ENCODE measurements at regions not wholly inside any gene's neighbourhood (a gene's known extent, or its start where the extent isn't known, plus 50 kb on each side); places are given as distances from the start of the nearest gene placed in this dataset.

DNA sequence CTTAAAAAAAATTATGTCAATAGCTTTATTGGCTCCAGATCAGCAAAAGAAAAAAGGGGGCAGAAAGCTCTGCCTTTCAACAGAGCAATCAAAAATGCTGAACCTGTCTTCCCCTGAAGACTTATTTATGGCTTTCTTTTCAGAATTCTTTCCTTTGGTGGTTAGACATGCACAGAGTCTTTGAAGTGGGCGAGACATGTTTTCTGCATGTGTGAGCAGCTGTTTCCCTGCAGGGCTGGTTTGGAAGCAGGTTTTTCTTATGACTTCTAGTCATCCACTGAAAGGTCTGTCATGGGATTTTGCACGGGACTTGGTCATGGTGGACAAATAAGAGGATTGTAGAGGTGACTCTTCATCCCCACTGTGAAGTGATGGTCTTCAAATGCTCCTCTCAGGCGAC, 160.3 kb downstream of the VAPA start:
- TF ChIP-seq, protein P1, sequence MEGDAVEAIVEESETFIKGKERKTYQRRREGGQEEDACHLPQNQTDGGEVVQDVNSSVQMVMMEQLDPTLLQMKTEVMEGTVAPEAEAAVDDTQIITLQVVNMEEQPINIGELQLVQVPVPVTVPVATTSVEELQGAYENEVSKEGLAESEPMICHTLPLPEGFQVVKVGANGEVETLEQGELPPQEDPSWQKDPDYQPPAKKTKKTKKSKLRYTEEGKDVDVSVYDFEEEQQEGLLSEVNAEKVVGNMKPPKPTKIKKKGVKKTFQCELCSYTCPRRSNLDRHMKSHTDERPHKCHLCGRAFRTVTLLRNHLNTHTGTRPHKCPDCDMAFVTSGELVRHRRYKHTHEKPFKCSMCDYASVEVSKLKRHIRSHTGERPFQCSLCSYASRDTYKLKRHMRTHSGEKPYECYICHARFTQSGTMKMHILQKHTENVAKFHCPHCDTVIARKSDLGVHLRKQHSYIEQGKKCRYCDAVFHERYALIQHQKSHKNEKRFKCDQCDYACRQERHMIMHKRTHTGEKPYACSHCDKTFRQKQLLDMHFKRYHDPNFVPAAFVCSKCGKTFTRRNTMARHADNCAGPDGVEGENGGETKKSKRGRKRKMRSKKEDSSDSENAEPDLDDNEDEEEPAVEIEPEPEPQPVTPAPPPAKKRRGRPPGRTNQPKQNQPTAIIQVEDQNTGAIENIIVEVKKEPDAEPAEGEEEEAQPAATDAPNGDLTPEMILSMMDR (IDR thresholded peaks at IDR 0.05 in 2 of 3, conservative IDR thresholded peaks at IDR 0.05 in 1 of 3; ENCODE audit: borderline replicate concordance in 1 of 3, insufficient read depth in 1 of 3, low read depth in 2 of 3, low read length in 2 of 3) = no peak
- TF ChIP-seq POLR2A (IDR thresholded peaks at IDR 0.05; ENCODE audit: borderline replicate concordance, extremely low read depth, insufficient read depth, insufficient read length) (no peak), POLR2AphosphoS5 (IDR thresholded peaks at IDR 0.05; ENCODE audit: low read depth, low read length) (no peak), CEBPB (IDR thresholded peaks at IDR 0.05; ENCODE audit: low read depth) (no peak)

Data from HCT116 (cell line).